ENCODE measurements at regions not wholly inside any gene's neighbourhood (a gene's known extent, or its start where the extent isn't known, plus 50 kb on each side); places are given as distances from the start of the nearest gene placed in this dataset.

DNA sequence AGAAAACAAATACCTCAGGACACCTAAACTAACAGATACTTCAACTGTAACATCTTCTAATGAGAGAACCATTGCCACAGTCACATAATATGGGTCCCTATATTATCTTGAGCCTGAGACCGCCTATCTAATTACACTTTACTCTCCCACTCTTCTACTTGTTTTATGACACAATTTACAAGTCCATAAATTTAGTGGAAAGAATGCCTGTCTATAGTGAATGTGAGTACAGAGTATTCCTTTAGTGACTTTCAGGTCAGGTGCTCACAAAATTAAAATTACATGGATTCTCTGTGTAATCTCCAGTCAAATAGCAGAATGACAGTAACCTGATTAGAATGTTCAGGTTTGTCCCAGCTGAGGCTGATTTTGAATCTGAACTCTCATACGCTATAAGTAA lies 624.1 kb downstream of the PKHD1 start:
- TF ChIP-seq POLR2A (IDR thresholded peaks at IDR 0.05; ENCODE audit: low read depth): no peak
- TF ChIP-seq, protein P1, sequence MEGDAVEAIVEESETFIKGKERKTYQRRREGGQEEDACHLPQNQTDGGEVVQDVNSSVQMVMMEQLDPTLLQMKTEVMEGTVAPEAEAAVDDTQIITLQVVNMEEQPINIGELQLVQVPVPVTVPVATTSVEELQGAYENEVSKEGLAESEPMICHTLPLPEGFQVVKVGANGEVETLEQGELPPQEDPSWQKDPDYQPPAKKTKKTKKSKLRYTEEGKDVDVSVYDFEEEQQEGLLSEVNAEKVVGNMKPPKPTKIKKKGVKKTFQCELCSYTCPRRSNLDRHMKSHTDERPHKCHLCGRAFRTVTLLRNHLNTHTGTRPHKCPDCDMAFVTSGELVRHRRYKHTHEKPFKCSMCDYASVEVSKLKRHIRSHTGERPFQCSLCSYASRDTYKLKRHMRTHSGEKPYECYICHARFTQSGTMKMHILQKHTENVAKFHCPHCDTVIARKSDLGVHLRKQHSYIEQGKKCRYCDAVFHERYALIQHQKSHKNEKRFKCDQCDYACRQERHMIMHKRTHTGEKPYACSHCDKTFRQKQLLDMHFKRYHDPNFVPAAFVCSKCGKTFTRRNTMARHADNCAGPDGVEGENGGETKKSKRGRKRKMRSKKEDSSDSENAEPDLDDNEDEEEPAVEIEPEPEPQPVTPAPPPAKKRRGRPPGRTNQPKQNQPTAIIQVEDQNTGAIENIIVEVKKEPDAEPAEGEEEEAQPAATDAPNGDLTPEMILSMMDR (IDR thresholded peaks at IDR 0.05): no peak
